Posterior cingulate gyrus (tissue), 11 donors: ENCODE measurements at regions not wholly inside any gene's neighbourhood (a gene's known extent, or its start where the extent isn't known, plus 50 kb on each side); places are given as distances from the start of the nearest gene placed in this dataset.

ENCODE experiments used
- DNase-seq, 10 donors: peaks; one replicate each; pipeline versions ENCODE4 v3.0.0 to v3.0.0-alpha.2; 2020 to 2021; ENCODE audit warnings: mixed read lengths in 3 of 10
- intact Hi-C: fragments of 100-400 bp; cut with DNase I; formaldehyde crosslinking; loops from one replicate; pipeline ENCODE4 v1.15.1; 2023

GRCh38 chrX:65034668-65035445 lies 58.6 kb upstream of the ZC4H2 start, which contains the start of gene ZC3H12B:
Gene ZC3H12B (plus strand): TSS chrX:65034826.
- DNase-seq, result peak; percentile 70 to 97 (median 80)
- intact Hi-C loops, result loop anchor here (10.0 kb wide), 1 partner anchor 500 kb away; the partner anchor contains the start of gene LAS1L

- intact Hi-C loops, result loop anchor here (10.0 kb wide), 1 partner anchor 501 kb away; the partner anchor contains the start of gene LAS1L
- DNase-seq, result no peak
Measured at GRCh38 chrX:65034292-65034667, 58.0 kb upstream of the ZC4H2 start.
